Parathyroid adenoma (tissue), 2 donors: ENCODE measurements at regions not wholly inside any gene's neighbourhood (a gene's known extent, or its start where the extent isn't known, plus 50 kb on each side); places are given as distances from the start of the nearest gene placed in this dataset.

Experiments used
- H2AFZ ChIP-seq: fragments of 300-600 bp; sonication (generic); one replicate; pipeline ENCODE4 v1.7.0; 2017; ENCODE audit warnings: antibody characterized with exemption, mild to moderate bottlenecking
- H3K27ac ChIP-seq: fragments of 300-600 bp; sonication (generic); one replicate; pipeline ENCODE4 v1.7.0; 2017
- H3K27me3 ChIP-seq: fragments of 300-600 bp; sonication (generic); one replicate; pipeline ENCODE4 v1.7.0; 2017; ENCODE audit warnings: low read length; ENCODE audit not compliant: control insufficient read depth, insufficient read depth
- H3K36me3 ChIP-seq: fragments of 300-600 bp; sonication (generic); one replicate; pipeline ENCODE4 v1.7.0; 2017; ENCODE audit warnings: low read length; ENCODE audit not compliant: control insufficient read depth, insufficient read depth
- H3K4me1 ChIP-seq: fragments of 300-600 bp; sonication (generic); one replicate; pipeline ENCODE4 v1.7.0; 2017; ENCODE audit warnings: control low read depth
- H3K4me2 ChIP-seq: fragments of 300-600 bp; sonication (generic); one replicate; pipeline ENCODE4 v1.7.0; 2017; ENCODE audit warnings: low read length
- H3K4me3 ChIP-seq: fragments of 300-600 bp; sonication (generic); one replicate; pipeline ENCODE4 v1.7.0; 2017; ENCODE audit warnings: low read depth, low read length
- H3K79me2 ChIP-seq: fragments of 300-600 bp; sonication (generic); one replicate; pipeline ENCODE4 v1.7.0; 2017; ENCODE audit warnings: control low read depth
- H3K9ac ChIP-seq: fragments of 300-600 bp; sonication (generic); one replicate; pipeline ENCODE4 v1.7.0; 2017; ENCODE audit warnings: mild to moderate bottlenecking
- H3K9me3 ChIP-seq: fragments of 300-600 bp; sonication (generic); one replicate; pipeline ENCODE4 v1.7.0; 2017; ENCODE audit warnings: low read length; ENCODE audit not compliant: control insufficient read depth
- TF ChIP-seq, protein P1 (sequence below): fragments of 300-600 bp; sonication (generic); IDR thresholded peaks from one replicate; pipeline ENCODE4 v1.7.0; 2017; ENCODE audit warnings: antibody characterized with exemption, mild to moderate bottlenecking
- donor health status: primary hyperparathyroidism.

DNA sequence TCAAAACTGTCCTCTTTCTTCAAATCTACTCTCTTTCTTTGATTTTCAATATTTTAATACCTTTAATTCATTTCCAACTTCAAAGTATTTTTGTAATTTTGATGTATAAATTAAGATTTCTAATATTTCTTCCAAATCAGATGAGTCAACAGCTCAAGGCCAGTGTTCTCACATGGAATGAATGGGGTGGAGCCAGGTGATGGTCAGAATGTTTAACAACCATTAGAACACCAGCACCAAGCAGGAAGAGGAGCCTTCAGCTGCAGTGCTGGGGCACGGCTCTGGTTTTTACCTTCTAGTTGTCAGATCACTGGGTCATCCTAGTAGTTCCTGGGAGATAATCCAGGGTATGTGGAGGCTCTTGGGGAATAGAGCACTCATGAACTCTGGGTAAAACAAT lies 494.5 kb upstream of the PDZRN3 start:
- TF ChIP-seq, protein P1, sequence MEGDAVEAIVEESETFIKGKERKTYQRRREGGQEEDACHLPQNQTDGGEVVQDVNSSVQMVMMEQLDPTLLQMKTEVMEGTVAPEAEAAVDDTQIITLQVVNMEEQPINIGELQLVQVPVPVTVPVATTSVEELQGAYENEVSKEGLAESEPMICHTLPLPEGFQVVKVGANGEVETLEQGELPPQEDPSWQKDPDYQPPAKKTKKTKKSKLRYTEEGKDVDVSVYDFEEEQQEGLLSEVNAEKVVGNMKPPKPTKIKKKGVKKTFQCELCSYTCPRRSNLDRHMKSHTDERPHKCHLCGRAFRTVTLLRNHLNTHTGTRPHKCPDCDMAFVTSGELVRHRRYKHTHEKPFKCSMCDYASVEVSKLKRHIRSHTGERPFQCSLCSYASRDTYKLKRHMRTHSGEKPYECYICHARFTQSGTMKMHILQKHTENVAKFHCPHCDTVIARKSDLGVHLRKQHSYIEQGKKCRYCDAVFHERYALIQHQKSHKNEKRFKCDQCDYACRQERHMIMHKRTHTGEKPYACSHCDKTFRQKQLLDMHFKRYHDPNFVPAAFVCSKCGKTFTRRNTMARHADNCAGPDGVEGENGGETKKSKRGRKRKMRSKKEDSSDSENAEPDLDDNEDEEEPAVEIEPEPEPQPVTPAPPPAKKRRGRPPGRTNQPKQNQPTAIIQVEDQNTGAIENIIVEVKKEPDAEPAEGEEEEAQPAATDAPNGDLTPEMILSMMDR, result no peak
- H3K4me3 ChIP-seq, result no peak overlapping the region
- no peak overlapping the region for H3K9ac ChIP-seq
- H3K9me3 ChIP-seq, result no peaks in the 10 kb centered on the region
- H3K4me1 ChIP-seq, result no peaks in the 10 kb centered on the region
- no peak overlapping the region for H3K4me2 ChIP-seq
- no peaks in the 10 kb centered on the region for H3K27me3 ChIP-seq
- no peak overlapping the region for H2AFZ ChIP-seq
- H3K79me2 ChIP-seq, result no peaks in the 10 kb centered on the region
- H3K36me3 ChIP-seq, result no peaks in the 10 kb centered on the region
- no peak overlapping the region for H3K27ac ChIP-seq

DNA sequence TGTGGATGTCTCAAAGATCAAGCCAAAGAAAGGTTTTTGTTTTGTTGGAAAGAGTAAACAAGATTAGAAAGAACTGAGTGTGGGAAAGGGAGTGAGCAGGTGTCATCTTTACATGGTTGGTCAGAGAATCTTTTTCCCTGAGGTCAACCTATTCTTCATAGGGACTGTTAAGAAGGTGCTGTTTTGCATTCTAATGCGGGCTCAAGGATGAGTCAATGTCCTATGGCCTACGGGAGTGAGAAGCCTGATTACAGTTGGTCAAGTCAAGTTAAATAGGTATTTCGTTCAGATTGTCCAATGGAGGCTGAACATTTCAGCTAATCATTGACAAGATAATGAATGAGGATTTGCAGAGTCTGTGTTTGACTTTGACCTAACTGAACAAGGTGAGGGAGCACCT lies 491.2 kb upstream of the PDZRN3 start:
- Histone ChIP-seq H3K9ac (no peak overlapping the region), H3K27me3 (no peaks in the 10 kb centered on the region), H3K4me1 (no peaks in the 10 kb centered on the region), H3K9me3 (no peaks in the 10 kb centered on the region), H3K36me3 (no peaks in the 10 kb centered on the region), H3K4me3 (no peak overlapping the region), H3K79me2 (no peaks in the 10 kb centered on the region), H2AFZ (no peak overlapping the region), H3K27ac (no peak overlapping the region), H3K4me2 (no peak overlapping the region)
- TF ChIP-seq, protein P1, result no peak

DNA sequence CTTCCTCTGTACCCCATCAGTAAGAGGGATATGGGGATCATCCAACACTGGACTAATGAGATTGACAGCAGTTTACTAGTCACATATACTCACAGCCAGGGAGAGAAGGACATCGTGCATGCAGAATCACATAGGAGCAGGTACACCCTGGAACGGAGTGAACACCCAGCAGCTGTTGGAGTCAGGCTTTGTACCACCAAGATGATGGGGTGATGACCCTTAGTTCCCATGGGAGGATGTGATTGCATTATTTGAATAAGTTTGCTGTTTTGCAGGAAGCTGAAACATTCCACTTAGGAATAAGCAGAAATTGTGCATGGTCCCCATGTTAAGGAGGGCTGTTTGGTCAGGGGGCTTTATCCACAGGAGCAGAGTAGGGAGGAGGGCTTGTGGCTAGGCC lies 482.7 kb upstream of the PDZRN3 start:
- Histone ChIP-seq H2AFZ (no peak overlapping the region), H3K27ac (no peak overlapping the region), H3K36me3 (no peaks in the 10 kb centered on the region), H3K4me1 (no peaks in the 10 kb centered on the region), H3K9ac (no peak overlapping the region), H3K79me2 (no peaks in the 10 kb centered on the region), H3K4me3 (no peak overlapping the region), H3K9me3 (no peaks in the 10 kb centered on the region), H3K4me2 (no peak overlapping the region), H3K27me3 (no peaks in the 10 kb centered on the region)
- TF ChIP-seq, protein P1, result no peak

DNA sequence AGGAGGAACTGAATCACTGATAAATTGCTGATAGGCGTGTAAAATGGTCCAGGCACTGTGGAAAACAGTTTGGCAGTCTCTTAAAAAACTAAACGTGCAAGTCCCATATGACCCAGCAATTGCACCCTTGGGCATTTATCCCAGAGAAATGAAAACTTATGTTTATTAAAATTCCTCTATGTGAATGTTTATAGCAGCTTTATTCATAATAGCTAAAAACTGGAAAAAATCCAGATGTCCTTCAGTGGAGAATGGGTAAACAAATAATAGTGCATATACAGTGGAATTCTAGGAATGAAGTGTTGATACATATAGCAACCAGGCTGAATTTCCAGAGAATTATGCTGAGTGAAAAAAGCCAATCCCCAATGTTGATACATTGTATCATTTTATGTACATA lies 482.2 kb upstream of the PDZRN3 start:
- H3K4me2 ChIP-seq, result no peak overlapping the region
- H3K27me3 ChIP-seq, result no peaks in the 10 kb centered on the region
- no peaks in the 10 kb centered on the region for H3K79me2 ChIP-seq
- no peaks in the 10 kb centered on the region for H3K36me3 ChIP-seq
- H3K27ac ChIP-seq, result no peak overlapping the region
- H3K9me3 ChIP-seq, result no peaks in the 10 kb centered on the region
- no peak overlapping the region for H2AFZ ChIP-seq
- H3K9ac ChIP-seq, result no peak overlapping the region
- no peak overlapping the region for H3K4me3 ChIP-seq
- TF ChIP-seq, protein P1, result no peak
- H3K4me1 ChIP-seq, result no peaks in the 10 kb centered on the region

DNA sequence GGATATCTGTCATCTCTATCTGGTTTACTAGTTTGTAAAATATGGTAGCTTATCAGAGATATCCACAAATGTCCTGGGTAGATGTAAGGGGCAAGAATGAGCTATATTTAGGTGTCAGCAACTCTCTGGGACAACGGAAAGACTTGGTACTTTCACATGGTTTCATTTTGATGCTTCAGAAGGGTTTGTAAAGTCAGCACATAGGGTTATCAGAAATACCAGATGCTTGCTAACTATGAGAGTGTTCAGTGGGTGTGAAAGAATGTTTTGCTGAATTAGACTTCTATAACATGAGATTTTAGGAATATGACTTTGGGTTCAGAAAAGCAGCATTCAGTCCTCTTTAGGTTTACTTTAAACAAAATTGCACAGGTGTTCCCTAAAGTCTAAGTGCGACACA lies 466.5 kb upstream of the PDZRN3 start:
- H3K27me3 ChIP-seq, result no peaks in the 10 kb centered on the region
- no peaks in the 10 kb centered on the region for H3K79me2 ChIP-seq
- no peak overlapping the region for H3K27ac ChIP-seq
- H3K4me1 ChIP-seq, result no peaks in the 10 kb centered on the region
- H3K4me2 ChIP-seq, result no peak overlapping the region
- H2AFZ ChIP-seq, result no peak overlapping the region
- no peaks in the 10 kb centered on the region for H3K36me3 ChIP-seq
- no peaks in the 10 kb centered on the region for H3K9me3 ChIP-seq
- no peak overlapping the region for H3K4me3 ChIP-seq
- TF ChIP-seq, protein P1, result no peak
- H3K9ac ChIP-seq, result no peak overlapping the region
